ENCODE measurements at regions not wholly inside any gene's neighbourhood (a gene's known extent, or its start where the extent isn't known, plus 50 kb on each side); places are given as distances from the start of the nearest gene placed in this dataset.

DNA sequence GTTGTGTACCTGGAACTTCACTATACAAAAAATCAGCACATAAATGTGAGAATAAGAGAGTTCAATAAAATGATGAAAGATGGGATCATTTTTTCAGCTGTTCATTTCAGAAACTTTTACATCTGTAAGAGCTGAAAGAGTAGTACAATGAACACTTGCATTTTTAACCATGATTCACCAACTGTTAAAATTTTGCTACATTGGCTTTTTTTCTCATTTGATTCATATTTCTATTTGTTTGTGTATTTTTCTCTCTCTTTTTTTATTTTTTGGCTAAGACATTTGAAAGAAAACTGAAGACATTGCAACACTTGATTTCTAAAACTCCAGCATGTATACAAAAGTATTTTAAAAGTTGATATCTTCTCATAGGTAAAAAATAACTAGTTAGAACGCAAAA lies 98.3 kb upstream of the CDIN1 start:
- TF ChIP-seq, protein P1, sequence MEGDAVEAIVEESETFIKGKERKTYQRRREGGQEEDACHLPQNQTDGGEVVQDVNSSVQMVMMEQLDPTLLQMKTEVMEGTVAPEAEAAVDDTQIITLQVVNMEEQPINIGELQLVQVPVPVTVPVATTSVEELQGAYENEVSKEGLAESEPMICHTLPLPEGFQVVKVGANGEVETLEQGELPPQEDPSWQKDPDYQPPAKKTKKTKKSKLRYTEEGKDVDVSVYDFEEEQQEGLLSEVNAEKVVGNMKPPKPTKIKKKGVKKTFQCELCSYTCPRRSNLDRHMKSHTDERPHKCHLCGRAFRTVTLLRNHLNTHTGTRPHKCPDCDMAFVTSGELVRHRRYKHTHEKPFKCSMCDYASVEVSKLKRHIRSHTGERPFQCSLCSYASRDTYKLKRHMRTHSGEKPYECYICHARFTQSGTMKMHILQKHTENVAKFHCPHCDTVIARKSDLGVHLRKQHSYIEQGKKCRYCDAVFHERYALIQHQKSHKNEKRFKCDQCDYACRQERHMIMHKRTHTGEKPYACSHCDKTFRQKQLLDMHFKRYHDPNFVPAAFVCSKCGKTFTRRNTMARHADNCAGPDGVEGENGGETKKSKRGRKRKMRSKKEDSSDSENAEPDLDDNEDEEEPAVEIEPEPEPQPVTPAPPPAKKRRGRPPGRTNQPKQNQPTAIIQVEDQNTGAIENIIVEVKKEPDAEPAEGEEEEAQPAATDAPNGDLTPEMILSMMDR (IDR thresholded peaks at IDR 0.05): no peak
- no peak for DNase-seq
- H3K27ac Mint-ChIP-seq: no peak overlapping the region
- H3K9me3 Mint-ChIP-seq: peaks cover 6% of the 10 kb centered on the region
- no peaks in the 10 kb centered on the region for H3K36me3 Mint-ChIP-seq (ENCODE audit: low read depth)
- no peaks in the 10 kb centered on the region for H3K4me1 Mint-ChIP-seq
- H3K4me3 Mint-ChIP-seq: no peak overlapping the region
- no peaks in the 10 kb centered on the region for H3K27me3 Mint-ChIP-seq (ENCODE audit: low read depth, poor library complexity)

- no peak overlapping the region for H3K27ac Mint-ChIP-seq
- TF ChIP-seq, protein P1 (IDR thresholded peaks at IDR 0.05): no peak
- H3K36me3 Mint-ChIP-seq (ENCODE audit: low read depth): no peaks in the 10 kb centered on the region
- peaks cover 6% of the 10 kb centered on the region for H3K9me3 Mint-ChIP-seq
- H3K4me1 Mint-ChIP-seq: no peaks in the 10 kb centered on the region
- no peaks in the 10 kb centered on the region for H3K27me3 Mint-ChIP-seq (ENCODE audit: low read depth, poor library complexity)
- H3K4me3 Mint-ChIP-seq: no peak overlapping the region
- DNase-seq: no peak
Observed at GRCh38 chr15:36483409-36483808, 96.0 kb upstream of the CDIN1 start.

GRCh38 chr15:36484038-36484778 lies 95.2 kb upstream of the CDIN1 start:
- TF ChIP-seq, protein P1 (IDR thresholded peaks at IDR 0.05): no peak
- Mint-ChIP-seq H3K27me3 (ENCODE audit: low read depth, poor library complexity) (no peaks in the 10 kb centered on the region), H3K27ac (no peak overlapping the region), H3K4me1 (no peaks in the 10 kb centered on the region), H3K36me3 (ENCODE audit: low read depth) (no peaks in the 10 kb centered on the region), H3K4me3 (no peak overlapping the region), H3K9me3 (peaks cover 6% of the 10 kb centered on the region)
- no peak for DNase-seq

GRCh38 chr15:36491912-36492311 lies 87.5 kb upstream of the CDIN1 start:
- H3K9me3 Mint-ChIP-seq: no peaks in the 10 kb centered on the region
- no peak overlapping the region for H3K27ac Mint-ChIP-seq
- H3K4me3 Mint-ChIP-seq: no peak overlapping the region
- peaks cover 28% of the 10 kb centered on the region for H3K4me1 Mint-ChIP-seq
- no peak for DNase-seq
- H3K27me3 Mint-ChIP-seq (ENCODE audit: low read depth, poor library complexity): no peaks in the 10 kb centered on the region
- no peaks in the 10 kb centered on the region for H3K36me3 Mint-ChIP-seq (ENCODE audit: low read depth)
- TF ChIP-seq, protein P1 (IDR thresholded peaks at IDR 0.05): no peak

- no peak for DNase-seq
- Mint-ChIP-seq H3K27ac (no peak overlapping the region), H3K27me3 (ENCODE audit: low read depth, poor library complexity) (no peaks in the 10 kb centered on the region), H3K4me1 (peaks cover 64% of the 10 kb centered on the region), H3K36me3 (ENCODE audit: low read depth) (no peaks in the 10 kb centered on the region), H3K9me3 (no peaks in the 10 kb centered on the region), H3K4me3 (peak overlapping the region; percentile 28)
- TF ChIP-seq, protein P1 (IDR thresholded peaks at IDR 0.05): no peak
Observed at GRCh38 chr15:36495456-36495991, 83.9 kb upstream of the CDIN1 start.

DNA sequence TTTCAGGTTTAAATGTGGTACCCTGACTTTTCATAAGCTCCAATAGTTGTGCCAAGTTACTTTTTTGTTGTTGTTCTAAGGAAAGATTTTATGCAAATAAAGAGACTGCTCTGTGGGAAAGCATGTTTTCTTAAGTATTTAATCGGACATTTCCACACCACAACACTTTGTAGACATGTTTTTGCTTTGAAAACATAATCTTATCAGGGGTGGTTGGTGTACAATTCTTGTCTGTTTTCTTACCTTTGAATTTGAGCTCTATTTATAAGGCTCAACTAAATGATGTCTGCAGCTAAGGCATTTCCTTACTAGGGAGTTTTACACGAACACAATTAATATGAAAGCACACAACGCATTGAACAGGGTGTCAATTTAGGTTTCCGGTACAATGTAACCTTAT lies 81.5 kb upstream of the CDIN1 start:
- Mint-ChIP-seq H3K4me1 (peaks cover 84% of the 10 kb centered on the region), H3K36me3 (ENCODE audit: low read depth) (no peaks in the 10 kb centered on the region), H3K27me3 (ENCODE audit: low read depth, poor library complexity) (no peaks in the 10 kb centered on the region), H3K27ac (peak overlapping the region; percentile 95), H3K4me3 (no peak overlapping the region), H3K9me3 (no peaks in the 10 kb centered on the region)
- TF ChIP-seq, protein P1 (IDR thresholded peaks at IDR 0.05): no peak
- DNase-seq: no peak
